Trophoblast cell (in vitro differentiated cells and primary cell): ENCODE measurements at regions not wholly inside any gene's neighbourhood (a gene's known extent, or its start where the extent isn't known, plus 50 kb on each side); places are given as distances from the start of the nearest gene placed in this dataset.
A peak's percentile ranks its signal among the peaks of the same experiment; 100 is the strongest.

Experiments
- DNase-seq, 2 donors: peaks; one replicate each; pipeline ENCODE4 v3.0.0-alpha.2; 2016
- H2AFZ ChIP-seq: 2 replicates; pipeline ENCODE4 v1.6.1; 2013; ENCODE audit warnings: low read length, moderate library complexity, mild to moderate bottlenecking; ENCODE audit not compliant: insufficient read depth, poor library complexity
- H2AK5ac ChIP-seq: 2 replicates; pipeline ENCODE4 v1.6.1; 2013; ENCODE audit warnings: mild to moderate bottlenecking, low read length
- H2BK120ac ChIP-seq: 2 replicates; pipeline ENCODE4 v1.6.1; 2013; ENCODE audit warnings: low read length, mild to moderate bottlenecking, moderate library complexity; ENCODE audit not compliant: insufficient read depth, poor library complexity
- H2BK12ac ChIP-seq: 2 replicates; pipeline ENCODE4 v1.6.1; 2013; ENCODE audit warnings: mild to moderate bottlenecking, low read length, moderate library complexity
- H2BK5ac ChIP-seq: 2 replicates; pipeline ENCODE4 v1.6.1; 2013; ENCODE audit warnings: low read length, low read depth, moderate library complexity, mild to moderate bottlenecking; ENCODE audit not compliant: poor library complexity
- H3K14ac ChIP-seq: 2 replicates; pipeline ENCODE4 v1.6.1; 2013; ENCODE audit warnings: mild to moderate bottlenecking, low read length
- H3K18ac ChIP-seq: 2 replicates; pipeline ENCODE4 v1.6.1; 2013; ENCODE audit warnings: mild to moderate bottlenecking, low read length
- H3K23ac ChIP-seq: 2 replicates; pipeline ENCODE4 v1.6.1; 2013; ENCODE audit warnings: low read length
- H3K27ac ChIP-seq: 2 replicates; pipeline ENCODE4 v1.5.1; 2013; ENCODE audit warnings: low read depth, mild to moderate bottlenecking, inconsistent platforms, low read length, moderate library complexity
- H3K27me3 ChIP-seq: 2 replicates; pipeline ENCODE4 v1.6.1; 2013; ENCODE audit warnings: inconsistent platforms, mild to moderate bottlenecking, low read length, moderate library complexity; ENCODE audit not compliant: insufficient read depth
- H3K36me3 ChIP-seq, 2 experiments: 1 replicate in 1 of 2; 2 replicates in 1 of 2; pipeline ENCODE4 v1.6.1; 2013; ENCODE audit warnings: low read length in 2 of 2, mild to moderate bottlenecking in 2 of 2, moderate library complexity in 1 of 2; ENCODE audit not compliant: insufficient read depth in 2 of 2, control insufficient read depth in 1 of 2
- H3K4ac ChIP-seq: 2 replicates; pipeline ENCODE4 v1.6.1; 2013; ENCODE audit warnings: low read depth, mild to moderate bottlenecking, low read length, moderate library complexity
- H3K4me1 ChIP-seq, 2 experiments: 1 replicate in 1 of 2; 2 replicates in 1 of 2; pipeline ENCODE4 v1.6.1; 2013; ENCODE audit warnings: low read length in 2 of 2, mild to moderate bottlenecking in 2 of 2, moderate library complexity in 1 of 2; ENCODE audit not compliant: insufficient read depth in 2 of 2, control insufficient read depth in 1 of 2
- H3K4me2 ChIP-seq: 2 replicates; pipeline ENCODE4 v1.6.1; 2013; ENCODE audit warnings: inconsistent platforms, mild to moderate bottlenecking, low read length, moderate library complexity
- H3K4me3 ChIP-seq: 2 replicates; pipeline ENCODE4 v1.5.1; 2013; ENCODE audit warnings: mild to moderate bottlenecking, low read depth, low read length, inconsistent platforms
- H3K79me1 ChIP-seq: one replicate; pipeline ENCODE4 v1.6.1; 2013; ENCODE audit warnings: low read length
- H3K79me2 ChIP-seq: 2 replicates; pipeline ENCODE4 v1.6.1; 2013; ENCODE audit warnings: low read length, mild to moderate bottlenecking; ENCODE audit not compliant: control insufficient read depth, insufficient read depth, poor library complexity
- H3K9ac ChIP-seq: 2 replicates; pipeline ENCODE4 v1.6.1; 2013; ENCODE audit warnings: mild to moderate bottlenecking, low read length
- H3K9me3 ChIP-seq: 2 replicates; pipeline ENCODE4 v1.6.1; 2013; ENCODE audit warnings: low read depth, mild to moderate bottlenecking, control low read depth, inconsistent platforms, low read length; ENCODE audit not compliant: insufficient read depth
- H4K12ac ChIP-seq: 2 replicates; pipeline ENCODE4 v1.6.1; 2013; ENCODE audit warnings: low read depth, mild to moderate bottlenecking, low read length, moderate library complexity
- H4K8ac ChIP-seq: 2 replicates; pipeline ENCODE4 v1.6.1; 2013; ENCODE audit warnings: low read depth, mild to moderate bottlenecking, low read length, moderate library complexity
- H4K91ac ChIP-seq: one replicate; pipeline ENCODE4 v1.6.1; 2013; ENCODE audit warnings: low read depth, mild to moderate bottlenecking, low read length, moderate library complexity
- WGBS: extraction: QIAGEN DNeasy Blood & Tissue Kit; methylation state at CpG from one replicate; pipeline ENCODE4 v1.1.7; 2013; ENCODE audit warnings: missing lambda C conversion rate; ENCODE audit not compliant: insufficient read length, insufficient coverage; ENCODE audit errors: extremely low coverage; 5-methylcytosine and 5-hydroxymethylcytosine counted together

- WGBS: no CpG with 5 or more reads among the region's 6 CpGs
- H3K27me3 ChIP-seq: no peaks in the 10 kb centered on the region
- no peak overlapping the region for H3K27ac ChIP-seq
- no peak overlapping the region for H3K4me2 ChIP-seq
- no peak overlapping the region for H4K12ac ChIP-seq
- no peak overlapping the region for H4K8ac ChIP-seq
- no peaks in the 10 kb centered on the region for H3K36me3 ChIP-seq
- H4K91ac ChIP-seq: no peak overlapping the region
- no peak overlapping the region for H2BK12ac ChIP-seq
- H3K4me3 ChIP-seq: no peak overlapping the region
- H3K9ac ChIP-seq: no peak overlapping the region
- H3K79me2 ChIP-seq: no peaks in the 10 kb centered on the region
- H3K18ac ChIP-seq: no peak overlapping the region
- no peak overlapping the region for H3K14ac ChIP-seq
- no peaks in the 10 kb centered on the region for H3K9me3 ChIP-seq
- no peak for DNase-seq
- H2BK120ac ChIP-seq: no peak overlapping the region
- H3K79me1 ChIP-seq: peaks cover 2% of the 10 kb centered on the region
- no peak overlapping the region for H3K23ac ChIP-seq
- no peak overlapping the region for H3K4ac ChIP-seq
- H2AFZ ChIP-seq: no peak overlapping the region
- no peak overlapping the region for H2AK5ac ChIP-seq
- H2BK5ac ChIP-seq: no peak overlapping the region
- H3K4me1 ChIP-seq: peaks cover 0 to 1% of the 10 kb centered on the region in 2 experiments
These were observed 93.2 kb upstream of the HNRNPU start for GRCh38 chr1:244957525-244957924.

DNA sequence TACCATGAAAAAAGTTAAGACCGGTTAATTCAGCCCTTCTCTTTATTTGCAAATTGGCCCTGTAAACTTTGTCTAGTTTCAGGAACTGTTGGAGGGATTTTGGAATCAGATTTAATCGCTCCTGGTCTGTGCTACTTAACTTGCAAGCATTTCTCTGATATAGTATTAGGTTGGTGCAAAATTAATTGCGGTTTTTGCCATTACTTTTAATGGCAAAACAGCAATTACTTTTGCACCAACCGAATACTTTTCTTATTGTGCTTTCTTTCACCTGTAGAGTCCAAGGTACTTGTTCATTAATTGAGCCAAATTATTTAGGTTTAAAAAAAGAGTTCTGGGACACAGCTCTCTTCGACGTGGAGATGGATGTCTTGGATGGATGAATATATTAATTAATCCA is 92.8 kb upstream of the HNRNPU start:
- WGBS: no CpG with 5 or more reads among the region's 6 CpGs
- Histone ChIP-seq H3K27me3 (no peaks in the 10 kb centered on the region), H3K27ac (no peak overlapping the region), H3K4me1 (no peaks in the 10 kb centered on the region), H2AFZ (no peak overlapping the region), H2BK5ac (no peak overlapping the region), H4K91ac (no peak overlapping the region), H3K18ac (no peak overlapping the region), H2BK120ac (no peak overlapping the region), H3K9me3 (no peaks in the 10 kb centered on the region), H3K4ac (no peak overlapping the region), H2BK12ac (no peak overlapping the region), H4K8ac (no peak overlapping the region), H3K79me1 (no peaks in the 10 kb centered on the region), H3K23ac (no peak overlapping the region), H2AK5ac (no peak overlapping the region), H3K4me2 (no peak overlapping the region), H3K79me2 (no peaks in the 10 kb centered on the region), H4K12ac (no peak overlapping the region), H3K4me3 (no peak overlapping the region), H3K14ac (no peak overlapping the region), H3K36me3 (no peaks in the 10 kb centered on the region), H3K9ac (no peak overlapping the region)
- DNase-seq: no peak

DNA sequence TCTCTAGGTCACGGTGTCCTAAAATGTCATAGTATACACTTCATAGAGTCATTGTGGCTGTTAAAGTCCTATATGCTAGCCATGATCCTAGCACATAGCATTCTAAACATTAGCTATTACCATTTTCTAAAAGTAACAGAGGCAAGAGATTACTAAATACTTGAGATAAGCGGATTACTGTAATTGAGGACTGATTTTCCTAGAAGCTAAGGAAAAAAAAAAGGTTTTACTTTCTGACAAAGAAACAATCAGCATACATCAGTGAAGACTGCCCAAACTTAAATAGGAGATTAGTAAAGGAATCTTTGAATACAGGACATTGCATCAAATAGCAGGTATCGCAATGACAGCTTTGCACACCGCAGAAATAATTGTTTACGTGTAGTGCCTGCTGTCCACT is 91.3 kb upstream of the HNRNPU start:
- H3K4me3 ChIP-seq: no peak overlapping the region
- no peak overlapping the region for H2AK5ac ChIP-seq
- H3K23ac ChIP-seq: no peak overlapping the region
- no peaks in the 10 kb centered on the region for H3K4me1 ChIP-seq
- no peak overlapping the region for H3K4ac ChIP-seq
- H2AFZ ChIP-seq: no peak overlapping the region
- H2BK120ac ChIP-seq: no peak overlapping the region
- DNase-seq: no peak
- H3K9ac ChIP-seq: no peak overlapping the region
- H2BK5ac ChIP-seq: no peak overlapping the region
- no peaks in the 10 kb centered on the region for H3K9me3 ChIP-seq
- H3K79me1 ChIP-seq: no peaks in the 10 kb centered on the region
- H4K91ac ChIP-seq: no peak overlapping the region
- no peak overlapping the region for H4K8ac ChIP-seq
- no peaks in the 10 kb centered on the region for H3K27me3 ChIP-seq
- no peak overlapping the region for H3K4me2 ChIP-seq
- H3K36me3 ChIP-seq: no peaks in the 10 kb centered on the region
- H3K18ac ChIP-seq: no peak overlapping the region
- H3K27ac ChIP-seq: no peak overlapping the region
- no peaks in the 10 kb centered on the region for H3K79me2 ChIP-seq
- no peak overlapping the region for H2BK12ac ChIP-seq
- H3K14ac ChIP-seq: no peak overlapping the region
- WGBS: no CpG with 5 or more reads among the region's 5 CpGs
- no peak overlapping the region for H4K12ac ChIP-seq

- Histone ChIP-seq H2BK5ac (no peak overlapping the region), H3K23ac (peak overlapping the region; percentile 15), H3K36me3 (no peaks in the 10 kb centered on the region), H3K27me3 (no peaks in the 10 kb centered on the region), H4K8ac (no peak overlapping the region), H3K79me2 (no peaks in the 10 kb centered on the region), H3K79me1 (no peaks in the 10 kb centered on the region), H3K4me3 (no peak overlapping the region), H3K9ac (no peak overlapping the region), H3K9me3 (no peaks in the 10 kb centered on the region), H3K4me2 (no peak overlapping the region), H3K4me1 (no peaks in the 10 kb centered on the region), H3K4ac (no peak overlapping the region), H4K91ac (no peak overlapping the region), H2BK12ac (no peak overlapping the region), H4K12ac (no peak overlapping the region), H2AK5ac (no peak overlapping the region), H2BK120ac (no peak overlapping the region), H3K14ac (no peak overlapping the region), H3K18ac (no peak overlapping the region), H2AFZ (no peak overlapping the region), H3K27ac (no peak overlapping the region)
- no peak for DNase-seq
- WGBS: no CpG with 5 or more reads among the region's 2 CpGs
These were observed 90.0 kb upstream of the HNRNPU start for GRCh38 chr1:244954359-244954758.
